HG03457 (cell line): ENCODE measurements at regions not wholly inside any gene's neighbourhood (a gene's known extent, or its start where the extent isn't known, plus 50 kb on each side); places are given as distances from the start of the nearest gene placed in this dataset.

Experiments
- ATAC-seq: cut with Tn5 transposase; IDR thresholded peaks from one replicate; pipeline ENCODE4 v1.9.1; 2021; ENCODE audit warnings: moderate number of reproducible peaks; ENCODE audit not compliant: unreplicated experiment

DNA sequence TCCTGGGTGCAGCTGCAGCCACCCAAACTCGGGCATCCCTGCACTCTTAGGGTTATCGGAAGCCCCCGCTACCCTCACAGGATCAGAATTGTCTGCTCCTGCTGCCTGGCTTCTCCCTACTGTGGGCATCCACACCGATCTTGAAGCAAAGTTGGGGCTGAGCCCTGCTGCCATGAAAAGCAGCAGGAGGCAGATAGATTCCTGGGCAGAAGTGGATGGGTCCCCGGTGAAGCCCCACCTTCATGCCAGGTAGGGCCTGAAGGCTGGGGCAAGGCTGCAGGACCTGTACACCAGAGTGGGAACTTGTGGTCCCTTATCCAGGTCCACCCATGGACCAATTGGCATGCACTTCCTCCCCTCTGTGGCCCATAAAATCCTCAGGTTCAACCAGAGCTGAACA lies 922.6 kb upstream of the KCND2 start:
- ATAC-seq = no peak

DNA sequence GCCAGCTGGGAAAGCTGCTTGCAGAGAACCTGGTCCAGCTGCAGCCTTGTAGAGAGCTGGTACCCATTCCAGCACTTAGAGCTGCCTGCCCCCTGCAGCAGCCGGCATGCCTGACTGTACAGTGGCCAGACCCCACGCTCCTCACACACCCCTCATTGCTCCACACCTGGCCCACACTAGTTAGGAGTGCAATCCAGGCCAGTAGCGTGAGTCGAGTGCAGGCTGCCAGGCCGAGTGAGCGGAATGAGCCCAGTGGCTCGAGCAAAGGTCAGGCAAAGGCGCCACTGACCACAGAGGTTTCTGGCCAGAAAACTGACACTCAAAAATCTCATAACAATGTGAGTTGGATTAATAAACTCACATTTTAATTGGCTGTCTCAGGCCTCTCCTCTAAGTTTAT lies 921.7 kb upstream of the KCND2 start:
- ATAC-seq = no peak

GRCh38 chr7:119374436-119374835 lies 898.5 kb upstream of the KCND2 start:
- ATAC-seq = no peak

GRCh38 chr7:119377861-119378260 lies 895.1 kb upstream of the KCND2 start:
- no peak for ATAC-seq

GRCh38 chr7:119382726-119383125 lies 890.2 kb upstream of the KCND2 start:
- ATAC-seq = no peak

GRCh38 chr7:119395024-119395423 lies 878.0 kb upstream of the KCND2 start:
- ATAC-seq = no peak

DNA sequence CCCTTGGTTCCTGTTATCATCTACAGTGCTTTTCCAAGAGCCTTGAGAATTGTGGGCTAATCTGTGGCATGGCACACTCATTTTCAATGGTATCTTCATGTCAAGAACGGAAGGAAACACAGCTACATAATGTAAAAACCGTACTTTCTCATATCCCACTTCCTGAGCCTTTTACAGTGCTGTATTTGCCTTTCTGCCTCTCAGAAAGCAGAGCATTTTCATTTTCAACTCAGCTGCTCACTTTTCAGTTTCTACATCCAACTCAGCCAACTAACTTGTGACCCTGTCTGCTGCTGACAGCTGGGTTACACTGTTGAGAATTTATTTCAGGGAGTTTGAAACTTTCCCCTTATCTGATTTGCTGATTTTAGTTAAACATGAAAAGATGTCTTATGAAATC lies 875.8 kb upstream of the KCND2 start:
- ATAC-seq = peak; percentile 78

DNA sequence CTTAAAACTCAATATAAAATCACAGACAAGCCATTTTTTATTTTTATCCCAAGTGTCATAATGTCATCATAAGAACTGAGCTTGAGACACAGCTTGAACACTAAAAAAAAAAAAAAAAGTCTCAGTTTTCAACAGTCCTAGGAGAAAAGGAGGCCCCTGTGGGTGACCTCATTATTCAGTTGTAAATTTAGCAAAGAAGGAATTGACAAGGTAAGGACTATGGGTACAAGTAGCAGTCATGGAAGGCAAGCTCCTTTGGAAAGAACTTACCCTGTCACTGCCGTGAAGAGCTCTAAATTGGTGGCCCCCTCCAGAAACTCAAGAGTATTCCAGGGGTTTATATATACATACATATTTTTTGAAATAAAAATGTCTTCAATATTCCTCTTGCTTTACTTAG lies 864.4 kb upstream of the KCND2 start:
- ATAC-seq = no peak

DNA sequence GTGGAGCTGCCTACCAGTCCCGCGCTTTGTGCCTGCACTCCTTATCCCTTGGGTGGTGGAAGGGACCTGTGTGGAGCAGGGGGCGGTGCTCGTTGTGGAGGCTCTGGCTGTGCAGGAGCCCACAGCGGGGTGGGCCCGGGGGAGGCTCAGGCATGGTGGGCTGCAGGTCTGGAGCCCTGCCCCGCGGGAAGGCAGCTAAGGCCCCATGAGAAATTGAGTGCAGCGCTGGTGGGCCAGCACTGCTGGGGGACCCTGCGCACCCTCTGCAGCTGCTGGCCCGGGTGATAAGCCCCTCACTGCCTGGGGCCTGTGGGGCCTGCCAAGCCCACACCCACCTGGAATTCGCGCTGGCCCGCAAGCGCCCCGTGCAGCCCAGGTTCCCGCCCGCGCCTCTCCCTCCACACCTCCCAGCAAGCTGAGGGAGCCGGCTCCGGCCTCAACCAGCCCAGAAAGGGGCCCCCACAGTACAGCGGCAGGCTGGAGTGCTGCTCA lies 859.6 kb upstream of the KCND2 start:
- ATAC-seq = no peak

- ATAC-seq = no peak
Measured at GRCh38 chr7:119415682-119416081, 857.3 kb upstream of the KCND2 start.

- ATAC-seq = no peak
Measured at GRCh38 chr7:119421657-119422056, 851.3 kb upstream of the KCND2 start.

- ATAC-seq = no peak
Measured at GRCh38 chr7:119436882-119437281, 836.1 kb upstream of the KCND2 start.

DNA sequence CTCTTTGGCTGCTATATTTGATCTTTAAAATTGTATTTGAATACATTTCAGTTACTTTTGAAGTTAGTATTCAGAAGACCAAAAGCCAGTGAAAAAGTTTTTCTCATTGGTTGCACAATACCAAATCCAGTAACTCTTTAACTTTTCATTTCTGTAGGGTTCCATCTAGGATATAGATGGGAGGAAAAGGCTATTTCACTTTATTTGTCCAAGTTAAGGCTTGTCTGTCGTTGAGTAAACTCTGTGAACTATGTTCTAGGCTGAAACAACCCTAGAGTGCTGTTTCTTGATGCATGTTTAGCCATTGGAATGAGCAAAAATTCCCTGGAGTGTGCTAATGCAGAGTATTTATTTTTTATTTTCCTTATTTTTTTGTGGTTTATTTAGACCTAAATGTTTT lies 834.7 kb upstream of the KCND2 start:
- no peak for ATAC-seq

- no peak for ATAC-seq
Measured at GRCh38 chr7:119439192-119439591, 833.8 kb upstream of the KCND2 start.

- no peak for ATAC-seq
Measured at GRCh38 chr7:119452401-119452800, 820.6 kb upstream of the KCND2 start.

DNA sequence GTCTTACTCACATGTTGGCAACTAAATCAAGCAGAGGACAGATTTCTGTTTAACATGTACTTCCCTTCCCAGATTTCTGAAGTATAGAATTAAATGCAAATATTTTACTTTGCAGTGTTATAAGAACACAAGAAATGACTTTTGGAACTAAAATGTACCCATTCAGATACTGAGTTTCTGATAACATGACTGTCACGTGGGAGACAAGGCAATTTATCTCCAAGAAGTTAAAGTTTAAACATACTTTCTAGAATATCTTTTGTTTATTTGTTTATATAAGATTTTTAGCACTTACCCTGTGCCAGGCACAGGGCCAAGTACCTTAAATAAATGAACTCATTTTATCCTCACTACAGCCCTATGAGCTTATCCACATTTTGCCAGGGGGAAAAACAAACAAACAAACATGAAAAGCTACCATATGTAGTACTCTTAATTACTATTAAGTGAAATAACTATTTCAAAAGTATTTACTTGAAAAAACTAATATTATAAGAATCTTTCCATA lies 807.1 kb upstream of the KCND2 start:
- no peak for ATAC-seq

- ATAC-seq = no peak
Measured at GRCh38 chr7:119472408-119473038, 800.5 kb upstream of the KCND2 start.

GRCh38 chr7:119482209-119482608 lies 790.8 kb upstream of the KCND2 start:
- peak; percentile 77 for ATAC-seq

- ATAC-seq = no peak
Measured at GRCh38 chr7:119482671-119483070, 790.3 kb upstream of the KCND2 start.

GRCh38 chr7:119483364-119483763 lies 789.6 kb upstream of the KCND2 start:
- no peak for ATAC-seq

DNA sequence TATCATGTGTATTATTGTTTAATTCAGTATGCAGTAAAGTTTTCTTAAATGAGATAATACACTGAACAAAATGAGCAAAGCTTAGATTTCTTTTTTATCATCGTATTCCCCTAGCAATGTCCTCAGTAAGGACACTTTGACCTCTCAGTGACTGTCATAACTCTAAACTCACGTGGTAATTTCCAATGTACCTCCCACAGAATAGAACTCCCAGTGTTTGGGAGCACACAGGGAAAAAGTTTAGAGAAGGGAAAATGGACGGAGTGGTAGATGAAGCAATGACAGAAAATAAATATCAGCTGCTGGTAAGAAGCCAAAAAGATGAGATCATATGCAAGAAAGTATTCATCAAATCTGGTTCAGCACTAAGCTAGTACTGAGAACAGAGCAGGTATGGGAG lies 758.6 kb upstream of the KCND2 start:
- ATAC-seq = no peak

- no peak for ATAC-seq
Measured at GRCh38 chr7:119515214-119515613, 757.8 kb upstream of the KCND2 start.

DNA sequence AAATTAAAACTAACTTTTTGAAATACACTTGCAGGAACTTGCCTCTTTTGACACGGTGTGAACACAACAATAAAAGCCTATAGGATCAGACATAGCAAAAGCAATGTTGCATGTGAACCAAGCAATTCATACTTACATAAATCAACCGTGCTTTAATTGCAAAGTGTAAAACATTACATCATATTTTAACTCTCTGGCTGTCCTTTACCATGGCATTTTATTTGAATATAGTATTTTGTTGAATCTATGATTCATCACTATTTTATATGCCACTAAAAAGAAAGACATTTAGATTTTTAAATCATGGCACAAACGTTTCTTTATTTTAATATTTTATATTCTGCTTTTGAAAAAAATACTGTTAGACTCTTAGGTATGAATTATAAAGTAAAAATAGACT lies 757.0 kb upstream of the KCND2 start:
- ATAC-seq = no peak
